SK-N-SH (cell line): ENCODE measurements at regions not wholly inside any gene's neighbourhood (a gene's known extent, or its start where the extent isn't known, plus 50 kb on each side); places are given as distances from the start of the nearest gene placed in this dataset.

Experiments used
- CTCF ChIA-PET: fragments of 300-600, 350-600 bp; formaldehyde crosslinking; extraction: SDS; loops from one replicate; lab custom pipeline; 2021; lab: Yijun Ruan, JAX
- POLR2A ChIA-PET: fragments of 350-600 bp; sonication (Branson Sonifier 250); formaldehyde crosslinking; extraction: SDS; loops from one replicate; lab custom pipeline; 2020; ENCODE audit warnings: antibody characterized with exemption, inconsistent platforms; lab: Yijun Ruan, JAX
- DNase-seq: peaks from one replicate; pipeline ENCODE4 v3.0.0; 2012
- H2AFZ ChIP-seq: fragments of 200-600 bp; sonication (generic); 2 replicates; pipeline ENCODE4 v1.8.1; 2016; ENCODE audit warnings: antibody characterized with exemption, mild to moderate bottlenecking, low read depth
- H3F3A ChIP-seq: fragments of 200-600 bp; sonication (generic); replicated peaks from 2 replicates; pipeline ENCODE3; 2016; ENCODE audit warnings: antibody characterized with exemption, mild to moderate bottlenecking; ENCODE audit not compliant: insufficient read depth
- H3K27ac ChIP-seq, 2 experiments: fragments of 200-500 bp in 1 of 2; fragments of 200-600 bp in 1 of 2; sonication (Bioruptor generic) in 1 of 2; sonication (generic), shearing (Covaris generic) in 1 of 2; 2 replicates each; pipeline versions ENCODE4 v1.5.1 to v1.6.1; 2014 to 2016; ENCODE audit warnings: low read depth in 2 of 2, inconsistent platforms in 1 of 2, low read length in 1 of 2, mild to moderate bottlenecking in 1 of 2, mixed read lengths in 1 of 2
- H3K27me3 ChIP-seq: fragments of 200-600 bp; sonication (generic), shearing (Covaris generic); 2 replicates; pipeline ENCODE4 v1.6.1; 2016; ENCODE audit warnings: mixed run types; ENCODE audit not compliant: insufficient read depth
- H3K36me3 ChIP-seq, 2 experiments: fragments of 200-500 bp in 1 of 2; fragments of 200-600 bp in 1 of 2; sonication (Bioruptor generic) in 1 of 2; sonication (generic) in 1 of 2; replicated peaks in 1 of 2; 2 replicates each; pipeline versions ENCODE3 to v1.5.1; 2014 to 2016; ENCODE audit warnings: low read length in 1 of 2, mild to moderate bottlenecking in 1 of 2; ENCODE audit not compliant: insufficient read depth in 2 of 2, control insufficient read depth in 1 of 2
- H3K4me1 ChIP-seq, 2 experiments: fragments of 200-500 bp in 1 of 2; fragments of 200-600 bp in 1 of 2; sonication (Bioruptor generic) in 1 of 2; sonication (generic), shearing (Covaris generic) in 1 of 2; 2 replicates each; pipeline versions ENCODE4 v1.5.1 to v1.6.1; 2014 to 2016; ENCODE audit warnings: low read depth in 1 of 2, low read length in 1 of 2, mixed run types in 1 of 2; ENCODE audit not compliant: insufficient read depth in 2 of 2, control insufficient read depth in 1 of 2
- H3K4me2 ChIP-seq: fragments of 200-600 bp; sonication (generic), shearing (Covaris generic); 2 replicates; pipeline ENCODE4 v1.6.1; 2017; ENCODE audit warnings: mixed run types
- H3K4me3 ChIP-seq, 2 experiments: fragments of 200-500 bp in 1 of 2; fragments of 200-600 bp in 1 of 2; sonication (Bioruptor generic) in 1 of 2; sonication (generic), shearing (Covaris generic) in 1 of 2; 2 replicates each; pipeline versions ENCODE4 v1.5.1 to v1.8.1; 2014 to 2016; ENCODE audit warnings: low read depth in 2 of 2, inconsistent platforms in 1 of 2, low read length in 1 of 2, mild to moderate bottlenecking in 1 of 2, mixed read lengths in 1 of 2, moderate library complexity in 1 of 2
- H3K79me2 ChIP-seq: fragments of 200-600 bp; sonication (generic); 2 replicates; pipeline ENCODE4 v1.8.1; 2017; ENCODE audit warnings: mild to moderate bottlenecking; ENCODE audit not compliant: insufficient read depth
- H3K9ac ChIP-seq: fragments of 200-600 bp; sonication (generic); 2 replicates; pipeline ENCODE4 v1.6.1; 2017; ENCODE audit warnings: mixed run types
- H3K9me2 ChIP-seq: fragments of 200-600 bp; sonication (generic); 2 replicates; pipeline ENCODE4 v1.6.1; 2017; ENCODE audit warnings: mixed run types
- H3K9me3 ChIP-seq: fragments of 200-600 bp; sonication (generic); 2 replicates; pipeline ENCODE4 v1.6.1; 2017; ENCODE audit warnings: mixed run types, mild to moderate bottlenecking, moderate library complexity
- H4K20me1 ChIP-seq: fragments of 200-600 bp; sonication (generic); 2 replicates; pipeline ENCODE4 v1.6.1; 2017; ENCODE audit warnings: mild to moderate bottlenecking, mixed run types; ENCODE audit not compliant: insufficient read depth
- ELF1 ChIP-seq: IDR thresholded peaks from 2 replicates; pipeline ENCODE4 v1.4.0; 2012
- EP300 ChIP-seq, 2 experiments: IDR thresholded peaks; 2 replicates each; pipeline versions ENCODE4 v1.4.0 to v1.6.1; 2012; ENCODE audit warnings: borderline replicate concordance in 1 of 2, low read depth in 1 of 2, low read length in 1 of 2
- EZH2phosphoT487 ChIP-seq: fragments of 200-600 bp; sonication (generic); IDR thresholded peaks from 2 replicates; pipeline ENCODE4 v1.6.1; 2017; ENCODE audit warnings: low read depth, mixed run types, mild to moderate bottlenecking, antibody characterized with exemption, moderate library complexity, borderline replicate concordance
- FOXJ3 ChIP-seq: sonication (generic); formaldehyde crosslinking; IDR thresholded peaks from 2 replicates; pipeline ENCODE4 v1.5.1; 2020; ENCODE audit warnings: mild to moderate bottlenecking, missing genetic modification reagents
- FOXM1 ChIP-seq: IDR thresholded peaks from 2 replicates; pipeline ENCODE4 v1.4.0; 2012; ENCODE audit warnings: low read depth, mild to moderate bottlenecking
- IRF3 ChIP-seq: fragments of 150-350 bp; IDR thresholded peaks from 2 replicates; pipeline ENCODE4 v1.6.1; 2016; ENCODE audit warnings: mild to moderate bottlenecking, low read depth, low read length
- MXI1 ChIP-seq: IDR thresholded peaks from 2 replicates; pipeline ENCODE4 v1.6.1; 2012; ENCODE audit warnings: mild to moderate bottlenecking, low read depth, low read length, improper control_type of control experiment
- NFIC ChIP-seq: IDR thresholded peaks from 2 replicates; pipeline ENCODE4 v1.4.0; 2012; ENCODE audit warnings: borderline replicate concordance
- NRF1 ChIP-seq: IDR thresholded peaks from 2 replicates; pipeline ENCODE4 v1.6.1; 2012; ENCODE audit warnings: low read depth, mild to moderate bottlenecking, low read length
- RAD21 ChIP-seq: IDR thresholded peaks from 2 replicates; pipeline ENCODE4 v1.6.1; 2012; ENCODE audit warnings: mild to moderate bottlenecking, low read length
- RCOR1 ChIP-seq: fragments of 150-350 bp; IDR thresholded peaks from 2 replicates; pipeline ENCODE4 v1.6.1; 2017; ENCODE audit warnings: antibody characterized with exemption, low read length
- RFX5 ChIP-seq: IDR thresholded peaks from 2 replicates; pipeline ENCODE4 v1.6.1; 2012; ENCODE audit warnings: mild to moderate bottlenecking, improper control_type of control experiment, low read length
- SIN3A ChIP-seq: IDR thresholded peaks from 2 replicates; pipeline ENCODE4 v1.6.1; 2012; ENCODE audit warnings: low read depth, mild to moderate bottlenecking, low read length, moderate library complexity, borderline replicate concordance
- SMC3 ChIP-seq: IDR thresholded peaks from 2 replicates; pipeline ENCODE4 v1.6.1; 2012; ENCODE audit warnings: low read depth, low read length, improper control_type of control experiment
- TAF1 ChIP-seq: IDR thresholded peaks from 2 replicates; pipeline ENCODE4 v1.6.1; 2012; ENCODE audit warnings: low read depth, mild to moderate bottlenecking, low read length, moderate library complexity, borderline replicate concordance
- TCF12 ChIP-seq: IDR thresholded peaks from 2 replicates; pipeline ENCODE4 v1.4.0; 2012
- TEAD4 ChIP-seq: IDR thresholded peaks from 2 replicates; pipeline ENCODE4 v1.4.0; 2012; ENCODE audit warnings: mild to moderate bottlenecking, borderline replicate concordance; ENCODE audit not compliant: insufficient read depth
- USF1 ChIP-seq: IDR thresholded peaks from 2 replicates; pipeline ENCODE4 v1.4.0; 2012; ENCODE audit warnings: low read depth, borderline replicate concordance
- WGBS: methylation state at CpG from one replicate; pipeline ENCODE4 v1.1.6; 2017; ENCODE audit warnings: low lambda C conversion rate; 5-methylcytosine and 5-hydroxymethylcytosine counted together

DNA sequence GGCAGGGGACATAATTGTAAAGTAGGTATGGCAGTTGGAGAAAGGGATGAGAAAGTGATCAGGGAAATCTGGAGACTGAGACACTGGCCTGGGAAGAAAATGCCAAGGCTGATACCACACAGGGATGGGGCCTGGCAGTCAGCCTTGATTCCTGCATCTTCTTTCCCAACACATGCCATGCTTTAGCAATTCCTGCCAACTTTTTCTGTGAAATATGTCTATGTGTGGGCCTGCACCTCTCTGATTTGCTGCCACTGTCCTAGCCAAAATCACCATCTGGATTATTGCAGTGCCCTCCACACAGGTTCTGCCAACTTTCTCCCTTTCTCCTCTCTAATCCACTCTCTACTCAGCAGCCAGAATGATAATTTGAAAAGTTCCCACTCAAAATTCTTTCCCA lies 759.8 kb upstream of the CITED2 start (continued):
- TF ChIP-seq ELF1 (no peak), NRF1 (no peak), TAF1 (no peak), FOXJ3 (CRISPR knock-in tag) (no peak)

GRCh38 chr6:140130074-140130473 lies 755.6 kb upstream of the CITED2 start:
- Histone ChIP-seq H3K27ac (no peak overlapping the region), H3K9me2 (no peaks in the 10 kb centered on the region), H3K79me2 (no peaks in the 10 kb centered on the region), H3K9me3 (peaks cover 21% of the 10 kb centered on the region), H3K36me3 (peaks cover 0 to under 1% of the 10 kb centered on the region in 2 experiments), H3F3A (no peaks in the 10 kb centered on the region), H2AFZ (no peak overlapping the region), H3K4me1 (no peaks in the 10 kb centered on the region), H3K4me2 (no peak overlapping the region), H4K20me1 (no peaks in the 10 kb centered on the region), H3K9ac (no peak overlapping the region), H3K27me3 (no peaks in the 10 kb centered on the region), H3K4me3 (no peak overlapping the region)
- ChIA-PET CTCF (no interaction called here), POLR2A (no interaction called here)
- TF ChIP-seq NFIC (no peak), IRF3 (no peak), SMC3 (no peak), TAF1 (no peak), RCOR1 (no peak), TEAD4 (no peak), TCF12 (no peak), SIN3A (no peak), USF1 (no peak), RAD21 (no peak), EP300 (IDR thresholded peaks at IDR 0.05; ENCODE audit: borderline replicate concordance in 1 of 2, low read depth in 1 of 2, low read length in 1 of 2) (no peak), NRF1 (no peak)
- no peak for DNase-seq

- H3F3A ChIP-seq, result no peaks in the 10 kb centered on the region
- no peaks in the 10 kb centered on the region for H3K4me1 ChIP-seq
- TF ChIP-seq EZH2phosphoT487, result no peak
- TF ChIP-seq FOXM1, result no peak
- no peak for TF ChIP-seq SIN3A
- no peak for TF ChIP-seq MXI1
- no peak for TF ChIP-seq SMC3
- TF ChIP-seq RFX5, result no peak
- no peak for TF ChIP-seq TAF1
- no peak for TF ChIP-seq ELF1
- no peak for TF ChIP-seq NFIC
- no peak overlapping the region for H3K9ac ChIP-seq
- H4K20me1 ChIP-seq, result no peaks in the 10 kb centered on the region
- H3K36me3 ChIP-seq, result peaks cover 0 to 4% of the 10 kb centered on the region in 2 experiments
- DNase-seq, result no peak
- H3K9me2 ChIP-seq, result no peaks in the 10 kb centered on the region
- no peaks in the 10 kb centered on the region for H3K27me3 ChIP-seq
- no peak overlapping the region for H3K27ac ChIP-seq
- no peaks in the 10 kb centered on the region for H3K79me2 ChIP-seq
- H2AFZ ChIP-seq, result no peak overlapping the region
- POLR2A ChIA-PET, result no interaction called here
- CTCF ChIA-PET, result no interaction called here
- H3K4me3 ChIP-seq, result no peak overlapping the region
- H3K9me3 ChIP-seq, result peaks cover 4% of the 10 kb centered on the region; the same call in 1 of the 2 replicates
- 91% methylated on average over 2 of the region's 2 CpGs for WGBS
- no peak overlapping the region for H3K4me2 ChIP-seq
Measured at GRCh38 chr6:140124498-140124897, 750.0 kb upstream of the CITED2 start.
